ENCODE measurements at regions not wholly inside any gene's neighbourhood (a gene's known extent, or its start where the extent isn't known, plus 50 kb on each side); places are given as distances from the start of the nearest gene placed in this dataset.

- TF ChIP-seq SUZ12 (IDR thresholded peaks at IDR 0.05; ENCODE audit: extremely low read depth, insufficient read depth, insufficient read length) (no peak), YY1 (IDR thresholded peaks at IDR 0.05; ENCODE audit: insufficient read depth, insufficient read length) (no peak)
These were observed 1072.3 kb upstream of the DIAPH2 start for GRCh38 chrX:95612350-95612749.

Data from NT2/D1 (cell line).